ENCODE measurements at regions not wholly inside any gene's neighbourhood (a gene's known extent, or its start where the extent isn't known, plus 50 kb on each side); places are given as distances from the start of the nearest gene placed in this dataset.

DNA sequence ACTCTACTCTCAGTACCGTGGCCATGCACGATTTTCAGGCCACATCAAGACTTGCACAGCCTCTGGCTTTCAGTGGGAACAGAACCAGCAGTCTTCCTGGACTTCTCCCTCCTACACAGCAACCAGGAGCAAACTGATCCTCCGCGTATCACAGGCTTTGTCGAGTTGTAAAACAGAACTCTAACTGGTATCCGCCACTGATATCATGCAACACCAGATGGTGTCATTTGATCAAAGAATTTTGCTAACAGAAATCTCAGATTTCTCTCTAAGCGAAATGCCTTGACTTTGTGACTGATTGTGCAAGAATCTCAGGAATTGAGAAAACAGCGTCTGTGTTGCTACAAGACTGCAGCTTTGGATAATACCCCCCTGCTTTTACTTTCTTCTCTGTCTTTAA lies 85.7 kb downstream of the COPS8 start:
- no peak for DNase-seq

DNA sequence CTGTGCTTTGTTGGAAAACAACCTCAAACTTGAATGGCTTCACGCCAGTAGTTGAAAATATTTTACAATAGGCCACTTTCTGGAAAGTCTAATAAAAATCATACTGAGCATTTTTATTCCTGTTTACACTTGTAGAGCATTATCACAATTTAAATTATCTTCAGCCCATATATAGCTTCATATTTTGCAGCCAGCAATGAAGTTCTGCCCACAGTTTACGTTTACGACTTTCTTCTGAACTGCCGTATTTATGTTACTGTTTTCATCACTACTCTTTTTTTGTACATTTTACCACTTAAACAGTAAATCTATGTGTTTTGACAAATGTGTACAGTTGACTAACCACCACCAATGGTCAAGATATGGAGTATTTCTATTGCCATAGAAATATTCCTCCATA lies 86.2 kb downstream of the COPS8 start:
- no peak for DNase-seq

DNA sequence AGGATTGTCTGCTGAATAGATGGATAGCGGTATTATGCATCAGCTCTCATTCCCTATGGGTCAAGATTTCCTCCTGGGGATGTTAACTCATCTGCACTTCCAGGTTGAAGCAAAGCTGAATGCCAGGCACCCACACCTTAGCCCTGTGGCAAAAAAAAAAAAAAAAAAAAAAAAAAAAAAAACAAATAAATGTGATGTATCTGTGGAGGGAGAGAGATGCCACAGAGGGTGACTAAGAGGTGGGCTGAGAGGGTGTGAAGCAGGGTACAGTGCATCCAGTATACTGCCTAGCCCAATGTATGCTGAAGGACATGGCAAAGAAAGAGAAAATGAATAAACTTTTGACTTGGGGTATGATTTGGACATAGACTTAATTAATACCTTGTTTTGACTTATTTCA lies 91.4 kb downstream of the COPS8 start:
- no peak for DNase-seq

DNA sequence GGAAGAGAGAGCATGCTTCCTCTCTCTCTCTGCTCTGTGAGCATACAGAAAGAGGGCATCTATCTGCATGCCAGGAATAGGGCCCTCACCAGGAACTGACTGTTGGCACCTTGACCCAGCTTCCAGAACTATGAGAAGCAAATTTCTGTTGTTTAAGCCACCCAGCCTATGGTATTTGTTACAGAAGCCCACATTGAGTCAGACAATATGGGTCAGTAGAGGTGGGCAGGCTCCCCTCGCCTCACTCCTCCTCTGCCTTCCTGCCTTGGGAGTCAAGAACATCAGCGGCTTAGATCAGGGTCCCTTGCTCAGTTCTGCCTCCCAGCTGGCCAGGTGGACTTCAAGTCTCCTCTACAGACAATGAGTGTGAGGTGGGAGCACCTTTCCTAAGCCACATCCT lies 92.3 kb downstream of the COPS8 start:
- no peak for DNase-seq

DNA sequence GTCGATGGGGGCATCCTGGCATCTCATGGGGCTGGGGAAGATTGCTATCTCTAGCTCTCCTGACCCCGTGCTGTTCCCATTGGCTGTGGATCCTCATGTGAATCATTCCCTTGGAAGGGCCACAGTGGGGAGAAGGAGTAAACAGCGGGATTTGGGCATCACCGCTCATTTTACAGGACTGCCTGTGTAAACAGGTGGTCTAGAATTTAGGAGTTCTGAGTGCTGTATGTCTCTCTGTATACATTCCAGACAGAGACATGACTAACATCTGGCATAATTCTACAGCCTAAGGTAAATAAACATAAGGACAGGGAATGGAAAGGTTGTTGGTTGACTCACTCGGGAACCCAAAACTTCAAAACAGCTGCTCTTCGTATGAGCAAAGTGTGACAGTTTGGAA lies 92.7 kb downstream of the COPS8 start:
- DNase-seq: no peak

DNA sequence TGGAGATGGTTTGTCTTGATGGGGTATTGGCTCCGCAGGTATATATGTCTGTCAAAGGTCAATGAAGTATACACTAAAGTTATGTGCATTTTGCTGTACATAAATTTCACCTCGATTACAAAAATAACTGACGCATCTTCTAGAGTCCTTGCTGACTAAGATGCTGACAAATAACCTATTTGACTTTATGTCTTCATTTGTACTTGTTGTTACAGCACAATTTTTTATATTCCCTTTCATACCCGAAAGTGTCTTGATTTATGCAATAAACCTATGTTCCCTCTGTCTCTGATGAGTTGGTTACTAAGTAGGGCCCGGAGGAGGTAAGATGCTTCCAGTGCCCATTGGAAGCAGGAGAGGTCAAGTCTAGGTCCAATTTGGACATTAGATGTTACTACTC lies 93.5 kb downstream of the COPS8 start:
- no peak for DNase-seq

DNA sequence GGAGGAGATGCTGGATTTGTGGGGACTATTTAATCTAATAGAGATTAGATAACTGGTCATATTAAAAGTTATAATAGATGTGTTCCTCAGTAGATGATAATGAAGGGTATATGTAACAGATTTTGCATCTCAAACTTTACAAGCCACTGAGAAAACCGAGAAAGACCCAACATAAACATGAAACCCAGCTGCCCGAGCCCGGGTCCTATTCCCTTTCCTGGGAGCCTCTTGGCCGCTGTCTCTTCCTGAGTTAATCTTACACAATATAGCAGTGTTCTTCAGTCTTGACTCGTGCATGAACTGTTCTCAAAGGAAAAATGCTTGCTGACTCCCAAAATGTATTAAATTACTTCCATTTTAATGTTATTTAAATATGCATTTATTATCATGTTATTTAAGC lies 94.5 kb downstream of the COPS8 start:
- no peak for DNase-seq

DNA sequence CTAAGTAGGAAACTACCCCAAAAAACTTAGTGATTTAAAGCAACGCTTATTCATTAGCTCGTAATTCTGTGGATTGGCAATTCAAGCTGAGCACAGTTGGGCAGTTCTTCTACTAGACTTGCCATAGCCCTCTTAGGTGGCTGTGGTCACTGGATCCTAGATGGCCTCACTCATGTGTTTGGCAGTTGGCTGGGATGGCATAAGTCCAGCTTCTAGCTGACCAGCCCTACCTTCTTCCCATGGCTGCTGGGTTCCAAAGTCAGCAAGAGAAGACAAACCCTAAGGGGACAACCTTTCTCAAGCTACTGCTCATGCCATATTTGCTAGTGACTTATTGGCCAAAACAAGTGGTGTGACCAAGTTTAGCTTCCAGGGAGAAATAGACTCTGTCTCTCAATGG lies 95.3 kb downstream of the COPS8 start:
- no peak for DNase-seq

DNA sequence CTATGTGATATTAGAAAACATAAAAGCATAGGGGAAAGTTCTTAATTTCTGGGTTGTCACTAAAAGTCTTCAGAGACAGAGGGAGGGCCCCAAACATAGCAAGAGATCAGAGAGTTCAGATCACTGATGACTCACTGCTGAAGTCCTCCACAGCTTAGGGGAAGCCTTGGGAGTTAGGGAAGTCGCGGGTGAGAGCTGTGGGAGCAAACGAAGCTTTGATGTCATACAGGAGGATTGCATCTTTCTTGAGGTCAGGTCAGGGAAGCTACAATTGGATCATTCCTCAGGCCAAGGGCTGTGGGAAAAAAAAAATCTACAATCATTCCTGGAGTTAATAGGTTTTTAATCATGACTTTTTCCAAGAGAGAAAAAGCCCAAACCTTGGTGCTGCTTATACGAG lies 96.2 kb downstream of the COPS8 start:
- no peak for DNase-seq

DNA sequence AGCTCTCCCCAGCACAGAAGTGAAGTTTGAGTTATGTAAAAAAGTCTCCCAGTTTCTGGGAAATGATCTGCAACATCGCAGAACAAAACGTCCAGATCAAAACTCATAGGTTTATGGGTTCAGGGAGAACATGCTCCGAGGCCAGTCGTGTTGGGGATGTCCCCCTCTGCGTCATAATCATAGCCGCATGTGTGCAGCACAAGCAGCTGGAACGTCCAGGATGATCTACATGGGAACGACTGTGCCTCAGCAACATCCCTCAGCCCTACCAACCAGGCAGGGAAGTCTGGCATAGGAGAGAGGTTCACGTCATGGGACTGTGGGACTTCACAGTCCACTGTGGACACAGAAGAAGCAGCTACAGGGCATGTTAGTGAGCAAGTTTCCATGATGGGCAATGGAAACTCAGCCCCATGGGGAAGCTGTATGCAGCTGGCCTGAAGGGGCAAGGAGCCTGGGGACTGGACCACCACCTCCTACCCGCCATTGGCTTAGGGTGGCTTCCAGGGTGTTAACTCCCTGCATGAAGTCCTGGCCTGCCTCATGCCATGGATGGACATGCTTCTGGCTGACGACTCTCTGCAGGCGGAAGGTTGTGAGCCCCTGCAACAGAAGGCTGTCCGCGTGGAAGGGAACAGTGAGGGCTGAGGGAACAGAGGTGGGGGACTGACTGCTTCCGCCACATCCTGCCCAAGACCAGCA lies 96.9 kb downstream of the COPS8 start:
- DNase-seq: no peak

DNA sequence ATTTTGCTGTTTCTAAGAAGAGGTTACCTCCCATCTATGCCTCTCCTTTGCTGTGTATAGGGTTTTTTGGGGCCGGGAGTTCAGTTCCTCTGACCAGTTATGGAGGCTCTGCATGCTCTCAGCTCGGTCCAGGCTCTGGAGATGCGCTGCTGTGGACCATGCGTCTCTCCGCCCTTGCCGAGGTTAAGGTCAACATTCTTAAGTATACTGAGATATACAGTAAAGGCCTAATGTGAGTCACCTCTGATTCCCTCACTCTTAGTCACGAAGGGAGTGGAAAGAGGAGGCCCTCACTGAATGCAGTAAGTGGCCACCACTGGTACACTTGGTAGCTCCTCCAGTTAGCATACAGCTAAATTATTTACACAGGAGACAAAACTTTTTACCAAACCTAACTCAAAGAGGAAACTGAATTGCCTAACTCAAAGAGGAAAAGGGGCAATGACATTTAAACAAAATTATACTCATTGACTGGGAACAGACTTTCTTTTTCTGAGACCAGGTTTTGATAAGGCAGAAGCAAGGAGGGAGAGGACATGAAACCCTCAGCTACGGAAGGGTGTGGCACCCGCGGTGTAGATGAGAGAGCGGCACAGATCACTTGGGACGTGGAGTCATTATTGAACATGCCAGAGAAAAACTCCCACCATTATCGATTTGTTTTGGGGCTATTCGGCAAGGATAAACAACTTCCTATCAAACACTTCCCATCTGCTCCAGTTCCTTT lies 98.7 kb downstream of the COPS8 start:
- no peak for DNase-seq

DNA sequence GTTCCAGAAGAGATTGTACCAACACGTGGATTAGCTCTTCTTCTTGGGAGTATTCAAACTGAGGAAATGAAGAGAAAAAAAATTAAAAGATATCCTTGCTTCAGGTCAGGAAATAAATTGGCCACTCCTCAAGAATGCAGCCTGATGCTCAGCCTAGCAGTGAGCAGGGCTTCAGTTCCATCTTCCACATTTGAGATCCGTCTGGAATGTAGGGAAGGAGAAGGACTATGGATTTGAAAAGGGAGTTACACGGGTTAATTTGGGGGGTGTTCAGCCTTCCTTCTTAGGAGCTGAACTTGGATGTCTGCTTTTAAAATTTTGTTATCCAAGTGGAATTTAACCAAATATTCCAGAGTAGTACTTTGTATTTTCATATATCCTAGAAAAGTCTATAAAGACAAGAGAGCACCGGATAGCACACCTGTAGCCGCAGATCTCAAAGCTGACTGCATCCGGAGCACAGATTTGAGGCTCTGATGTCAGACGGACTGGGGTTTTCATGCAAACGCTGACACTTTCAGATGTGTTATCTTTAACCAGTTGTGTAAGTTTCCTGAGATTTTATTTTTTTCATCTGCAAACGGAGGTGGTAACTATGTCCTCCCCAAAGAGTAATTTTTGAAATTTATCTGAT lies 99.3 kb downstream of the COPS8 start:
- DNase-seq: no peak

DNA sequence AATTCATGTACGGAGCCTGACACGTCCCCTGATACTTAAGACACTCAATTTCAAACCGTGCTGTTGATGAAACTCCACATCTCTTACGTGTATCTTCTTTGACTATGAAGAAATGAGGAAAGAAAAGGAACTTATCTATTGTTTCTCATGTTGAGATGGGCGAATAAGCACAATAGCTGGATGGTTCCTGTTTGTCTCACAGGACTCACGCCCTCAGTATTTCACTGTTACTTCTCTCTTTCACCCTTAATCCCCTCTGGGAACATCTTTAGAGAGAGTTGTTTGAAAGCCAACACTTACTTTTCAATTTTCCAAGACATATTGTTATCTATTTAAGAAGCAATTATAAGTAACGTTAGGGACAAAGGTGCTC lies 99.8 kb downstream of the COPS8 start:
- DNase-seq: no peak

DNA sequence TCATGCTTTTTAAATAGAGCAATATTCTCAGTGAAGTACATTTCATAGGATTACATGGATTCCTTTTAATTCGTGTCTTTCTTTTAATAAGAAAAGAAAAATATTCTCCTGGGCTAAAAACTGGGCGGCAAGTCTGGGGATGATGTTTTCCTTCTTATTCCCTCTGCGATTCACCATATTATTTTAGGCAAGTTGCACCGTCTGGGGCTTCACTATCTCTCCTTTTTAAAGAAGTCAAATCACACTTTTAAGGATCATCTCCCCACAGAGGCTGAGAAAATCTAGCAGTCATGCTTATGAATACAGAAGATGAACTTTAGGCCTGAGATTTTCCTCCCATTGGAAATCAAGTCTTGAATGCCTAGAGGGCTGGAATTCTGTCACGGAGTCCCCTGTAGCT lies 104.1 kb downstream of the COPS8 start:
- DNase-seq: no peak

DNA sequence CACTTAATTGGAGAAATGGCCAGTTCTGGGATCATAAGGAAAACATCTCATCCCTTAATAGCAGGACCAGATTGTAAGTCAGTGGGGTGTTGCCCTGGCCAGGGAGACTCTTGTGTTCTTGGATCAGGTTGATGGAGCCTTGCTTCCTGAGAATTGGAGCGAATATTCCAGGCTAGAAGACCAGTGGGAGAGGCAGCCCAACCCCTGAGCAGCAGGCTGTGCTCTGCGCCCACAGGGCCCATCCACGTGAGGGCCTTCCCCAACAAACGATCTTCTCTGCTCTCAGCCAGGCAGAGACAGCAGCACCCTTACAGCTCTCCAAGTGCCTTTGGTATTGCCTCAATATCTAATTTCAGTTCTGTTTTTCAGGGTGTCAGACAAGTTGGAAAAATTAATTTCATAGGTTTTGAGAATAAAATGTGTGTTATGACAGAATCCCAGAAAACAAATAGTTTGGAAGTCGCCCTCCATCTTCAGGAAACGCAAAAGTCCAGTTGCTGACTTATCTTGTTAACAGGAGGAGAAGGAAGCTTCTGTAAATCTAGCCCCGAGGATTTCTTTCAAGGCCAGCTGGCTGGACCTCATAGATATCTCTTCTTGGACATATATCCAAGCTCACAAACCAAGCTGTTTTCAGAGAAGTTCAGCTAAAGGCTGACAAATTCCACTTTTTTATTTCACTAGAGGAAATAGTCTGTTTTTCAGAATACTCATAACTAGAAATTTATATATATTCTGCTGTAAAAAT lies 105.5 kb downstream of the COPS8 start:
- no peak for DNase-seq

DNA sequence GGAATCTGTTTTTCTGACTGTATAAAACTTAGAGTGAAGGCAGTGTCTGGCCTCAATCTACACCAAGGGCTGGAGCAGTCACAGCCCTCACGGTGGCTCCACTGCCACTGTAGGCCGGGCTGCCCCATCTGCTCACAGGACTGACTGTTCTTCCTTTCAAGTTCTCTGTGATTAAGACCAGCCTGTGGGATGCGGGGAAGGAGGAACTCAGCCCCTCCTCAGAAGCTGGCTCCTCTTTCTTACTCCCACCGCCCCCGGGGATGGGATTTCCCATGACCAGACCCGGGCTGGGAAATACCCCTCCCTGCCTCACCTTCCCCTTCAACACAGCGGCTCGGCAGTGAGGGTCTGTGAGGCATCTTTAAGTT lies 106.0 kb downstream of the COPS8 start:
- no peak for DNase-seq

DNA sequence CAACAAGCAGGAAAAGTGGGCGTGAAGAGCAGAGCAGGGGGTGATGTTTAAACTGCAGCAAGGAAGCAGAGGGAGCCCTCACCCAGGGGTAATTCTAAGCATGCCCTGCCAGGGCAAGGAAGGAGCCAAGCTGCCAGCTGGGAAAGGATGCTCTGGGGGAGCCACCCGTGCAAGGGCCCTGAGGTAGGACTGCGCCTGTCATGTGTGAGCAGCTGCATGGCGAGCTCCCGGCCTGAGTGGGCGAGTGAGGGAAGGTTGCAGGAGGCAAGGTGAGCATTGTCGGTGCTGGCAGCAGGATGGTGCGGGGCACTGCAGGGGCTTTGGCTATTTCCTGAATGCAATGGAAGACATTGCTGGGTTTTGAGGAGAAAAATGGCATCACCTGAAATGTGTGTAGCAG lies 107.2 kb downstream of the COPS8 start:
- no peak for DNase-seq

DNA sequence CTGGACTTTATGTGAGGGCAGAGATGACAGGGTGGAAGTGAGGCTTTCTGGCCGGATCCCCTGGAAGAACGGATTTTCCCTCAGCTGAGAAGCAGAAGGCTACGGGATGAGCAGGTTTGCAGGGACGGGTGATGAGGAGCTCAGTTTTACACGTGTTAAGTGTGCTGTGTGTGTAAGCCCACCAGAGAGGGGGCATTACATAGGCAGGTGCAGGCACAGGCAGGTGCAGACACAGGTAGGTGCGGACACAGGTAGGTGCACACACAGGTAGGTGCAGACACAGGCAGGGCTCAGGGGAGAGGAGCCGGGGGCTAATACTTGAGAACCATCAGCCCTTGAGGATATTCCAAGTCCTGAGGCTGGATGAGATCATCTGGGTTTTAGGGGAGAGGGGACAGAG lies 107.7 kb downstream of the COPS8 start:
- no peak for DNase-seq

DNA sequence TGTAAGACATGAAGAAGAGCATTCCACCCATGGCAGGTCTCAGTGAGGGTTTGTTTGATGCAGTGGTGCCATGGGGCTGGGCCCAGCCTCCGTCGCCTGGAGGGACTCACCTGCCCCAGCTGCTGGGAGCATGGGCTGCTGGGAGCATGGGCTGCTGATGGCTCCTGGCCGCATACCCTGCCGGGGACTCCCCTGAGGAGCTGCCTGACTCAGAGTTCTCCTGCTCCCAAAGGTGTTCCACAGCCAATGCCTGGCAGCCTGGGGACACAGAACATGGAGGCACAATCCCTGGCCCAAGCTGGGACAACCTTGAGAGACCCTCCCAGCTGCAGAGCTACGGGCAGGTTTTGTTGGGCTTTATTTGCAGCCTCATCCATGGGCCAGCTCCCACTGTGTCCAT lies 108.4 kb downstream of the COPS8 start:
- DNase-seq: no peak

DNA sequence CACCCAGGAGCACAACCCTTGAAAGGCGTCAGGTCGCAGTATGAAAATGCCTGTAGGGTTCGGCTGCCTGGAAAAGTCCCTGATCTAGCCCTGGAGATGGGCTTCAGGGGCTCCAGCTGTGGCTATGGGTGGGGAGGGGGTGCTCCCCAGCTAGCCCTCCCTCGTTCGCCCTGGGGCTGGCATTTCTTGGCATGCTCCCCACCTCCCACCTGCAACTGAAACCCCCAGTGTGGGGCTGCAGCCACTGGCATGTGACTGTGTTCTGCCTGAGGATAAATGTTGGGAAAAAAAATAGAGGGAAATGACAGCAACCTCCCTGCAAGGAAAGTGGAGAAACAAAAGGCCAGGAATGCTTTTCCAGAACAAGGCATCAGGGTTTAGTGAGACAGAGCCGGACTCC lies 109.2 kb downstream of the COPS8 start:
- DNase-seq: no peak

DNA sequence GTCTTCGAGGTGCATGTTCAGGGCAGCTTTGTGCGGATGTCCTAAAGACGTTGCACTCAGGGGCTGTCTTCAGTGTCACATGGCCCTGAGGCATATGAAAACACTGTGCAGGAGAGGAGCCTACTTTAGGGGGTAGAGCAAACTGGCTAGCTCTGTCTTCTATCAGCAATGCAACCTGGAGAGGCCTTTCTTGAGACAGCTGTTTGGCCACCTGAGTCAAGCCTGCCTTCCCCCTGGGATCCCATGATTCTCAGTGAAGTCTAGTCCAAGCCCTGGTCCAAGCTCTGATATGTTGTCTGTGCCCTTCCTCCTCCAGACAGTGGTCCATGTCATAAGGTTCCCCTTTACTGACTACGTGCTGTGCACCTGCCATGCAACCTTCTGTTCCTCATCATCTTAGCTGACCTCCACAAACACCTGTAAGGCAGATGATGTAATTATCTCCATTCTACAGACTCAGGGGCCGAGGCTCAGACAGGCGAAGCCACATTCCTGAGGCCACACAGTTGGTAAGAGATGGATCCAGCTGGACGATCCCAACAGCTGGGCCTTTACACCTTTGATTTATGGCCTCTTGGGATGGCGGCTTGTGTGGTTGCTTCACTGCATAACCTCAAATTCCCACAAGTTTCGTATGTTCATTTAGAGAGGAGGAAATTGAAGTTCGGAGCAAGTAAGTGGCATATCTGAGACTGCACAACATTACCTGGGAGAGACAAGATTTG lies 109.9 kb downstream of the COPS8 start:
- no peak for DNase-seq

DNA sequence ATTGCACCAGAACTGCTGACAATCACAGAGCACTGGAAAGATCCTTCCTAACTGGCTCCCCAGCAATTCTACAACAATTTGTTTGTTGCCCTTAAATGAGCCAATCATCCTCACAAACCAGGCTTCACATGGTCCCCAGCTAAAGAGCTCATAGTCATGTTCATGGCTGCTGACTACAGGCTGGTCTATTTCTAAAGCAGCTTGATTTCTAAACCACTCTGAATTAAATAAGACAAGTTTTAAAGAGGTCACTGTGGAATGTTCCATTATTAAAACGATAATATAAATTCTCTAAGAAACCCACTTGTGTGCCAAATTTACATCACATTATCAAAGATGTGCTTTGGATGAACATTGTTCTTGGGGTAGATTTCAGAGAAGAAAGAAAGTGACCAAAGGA lies 110.7 kb downstream of the COPS8 start:
- DNase-seq: no peak

All from activated CD4-positive, alpha-beta T cell treated with anti-CD3 and anti-CD28 coated beads, Interleukin-2, amount 50 U/mL, for 1 hour (primary cell).